ENCODE measurements at regions not wholly inside any gene's neighbourhood (a gene's known extent, or its start where the extent isn't known, plus 50 kb on each side); places are given as distances from the start of the nearest gene placed in this dataset.

- no peaks in the 10 kb centered on the region for H3K27me3 Mint-ChIP-seq (ENCODE audit: insufficient read depth)
- no peaks in the 10 kb centered on the region for H3K36me3 Mint-ChIP-seq (ENCODE audit: low read depth)
- peak overlapping the region; percentile 35; the same call in 1 of the 2 replicates for H3K4me3 Mint-ChIP-seq
- H3K4me1 Mint-ChIP-seq (ENCODE audit: low read depth): peaks cover 16% of the 10 kb centered on the region; the same call in 1 of the 2 replicates
- no peaks in the 10 kb centered on the region for H3K9me3 Mint-ChIP-seq
- DNase-seq: no peak
- H3K27ac Mint-ChIP-seq: no peak overlapping the region
- TF ChIP-seq CTCF (IDR thresholded peaks at IDR 0.05): no peak
Measured at GRCh38 chr1:81230983-81231728, 569.6 kb upstream of the ADGRL2 start.

- H3K4me3 Mint-ChIP-seq: no peak overlapping the region
Measured at GRCh38 chr1:81228926-81229325, 571.8 kb upstream of the ADGRL2 start.

GRCh38 chr1:81226603-81226928, 574.2 kb upstream of the ADGRL2 start:
- no peak overlapping the region for H3K4me3 Mint-ChIP-seq
- no peaks in the 10 kb centered on the region; the same call in 1 of the 2 replicates for H3K27me3 Mint-ChIP-seq (ENCODE audit: insufficient read depth)
- no peak overlapping the region for H3K27ac Mint-ChIP-seq
- H3K36me3 Mint-ChIP-seq (ENCODE audit: low read depth): no peaks in the 10 kb centered on the region
- peaks cover 8% of the 10 kb centered on the region; the same call in 1 of the 2 replicates for H3K4me1 Mint-ChIP-seq (ENCODE audit: low read depth)
- no peaks in the 10 kb centered on the region for H3K9me3 Mint-ChIP-seq
- TF ChIP-seq CTCF (IDR thresholded peaks at IDR 0.05): no peak
- no peak for DNase-seq

More at GRCh38 chr1:81228926-81229325, 571.8 kb upstream of the ADGRL2 start:
- Mint-ChIP-seq H3K36me3 (ENCODE audit: low read depth) (no peaks in the 10 kb centered on the region), H3K9me3 (no peaks in the 10 kb centered on the region), H3K27me3 (ENCODE audit: insufficient read depth) (no peaks in the 10 kb centered on the region; the same call in 1 of the 2 replicates), H3K27ac (no peak overlapping the region), H3K4me1 (ENCODE audit: low read depth) (peaks cover 16% of the 10 kb centered on the region; the same call in 1 of the 2 replicates)
- DNase-seq: no peak
- TF ChIP-seq CTCF (IDR thresholded peaks at IDR 0.05): no peak

GRCh38 chr1:81225789-81226602, 574.7 kb upstream of the ADGRL2 start:
- no peak for DNase-seq
- TF ChIP-seq CTCF (IDR thresholded peaks at IDR 0.05): no peak
- Mint-ChIP-seq H3K36me3 (ENCODE audit: low read depth) (no peaks in the 10 kb centered on the region), H3K9me3 (no peaks in the 10 kb centered on the region), H3K27me3 (ENCODE audit: insufficient read depth) (no peaks in the 10 kb centered on the region; the same call in 1 of the 2 replicates), H3K4me1 (ENCODE audit: low read depth) (peaks cover 2% of the 10 kb centered on the region; the same call in 1 of the 2 replicates), H3K4me3 (no peak overlapping the region), H3K27ac (no peak overlapping the region)

- no peak for TF ChIP-seq CTCF (IDR thresholded peaks at IDR 0.05)
- H3K27ac Mint-ChIP-seq: no peak overlapping the region
- H3K4me1 Mint-ChIP-seq (ENCODE audit: low read depth): no peaks in the 10 kb centered on the region
Measured at GRCh38 chr1:81224222-81224621, 576.5 kb upstream of the ADGRL2 start.

More at GRCh38 chr1:81224222-81224621, 576.5 kb upstream of the ADGRL2 start:
- H3K36me3 Mint-ChIP-seq (ENCODE audit: low read depth): no peaks in the 10 kb centered on the region
- H3K27me3 Mint-ChIP-seq (ENCODE audit: insufficient read depth): no peaks in the 10 kb centered on the region; the same call in 1 of the 2 replicates
- no peak overlapping the region for H3K4me3 Mint-ChIP-seq
- H3K9me3 Mint-ChIP-seq: no peaks in the 10 kb centered on the region
- no peak for DNase-seq

All from HFFc6 (cell line).